GM21723 (cell line): ENCODE measurements at regions not wholly inside any gene's neighbourhood (a gene's known extent, or its start where the extent isn't known, plus 50 kb on each side); places are given as distances from the start of the nearest gene placed in this dataset.
"Not testable (repeated sequence)": the region's sequence is repeated elsewhere in the genome, so short reads cannot be mapped to it uniquely, and the experiment has no call there.

ENCODE experiments used
- ATAC-seq: cut with Tn5 transposase; IDR thresholded peaks from one replicate; pipeline ENCODE4 v1.9.1; 2021; ENCODE audit warnings: mild to moderate bottlenecking, moderate library complexity; ENCODE audit not compliant: unreplicated experiment

- ATAC-seq, result no peak
These were observed 139.6 kb downstream of the TFPI2 start for GRCh38 chr7:93750986-93751385.

GRCh38 chr7:93747019-93747418, 143.5 kb downstream of the TFPI2 start:
- no peak for ATAC-seq

GRCh38 chr7:93739424-93739823, 151.1 kb downstream of the TFPI2 start:
- no peak for ATAC-seq

- ATAC-seq, result no peak
These were observed 152.6 kb downstream of the TFPI2 start for GRCh38 chr7:93737953-93738352.

- no peak for ATAC-seq
These were observed 153.7 kb downstream of the TFPI2 start for GRCh38 chr7:93736668-93737369.

- no peak for ATAC-seq
These were observed 153.8 kb upstream of the CALCR start for GRCh38 chr7:93728292-93728691.

GRCh38 chr7:93725954-93726353, 151.4 kb upstream of the CALCR start:
- no peak for ATAC-seq

- no peak for ATAC-seq
These were observed 149.1 kb upstream of the CALCR start for GRCh38 chr7:93723424-93724124.

GRCh38 chr7:93720106-93720505, 145.6 kb upstream of the CALCR start:
- no peak for ATAC-seq

- no peak for ATAC-seq
These were observed 145.0 kb upstream of the CALCR start for GRCh38 chr7:93719546-93719945.

GRCh38 chr7:93717217-93717900, 142.8 kb upstream of the CALCR start:
- ATAC-seq, result no peak

- peak; percentile 74 for ATAC-seq
These were observed 140.7 kb upstream of the CALCR start for GRCh38 chr7:93715234-93715633.

GRCh38 chr7:93711926-93712325, 137.4 kb upstream of the CALCR start:
- ATAC-seq, result no peak

- ATAC-seq, result not testable (repeated sequence)
These were observed 133.7 kb upstream of the CALCR start for GRCh38 chr7:93708255-93708654.

- no peak for ATAC-seq
These were observed 132.7 kb upstream of the CALCR start for GRCh38 chr7:93707249-93707648.

- not testable (repeated sequence) for ATAC-seq
These were observed 131.6 kb upstream of the CALCR start for GRCh38 chr7:93706162-93706561.

GRCh38 chr7:93704217-93704616, 129.7 kb upstream of the CALCR start:
- no peak for ATAC-seq

GRCh38 chr7:93697901-93698300, 123.4 kb upstream of the CALCR start:
- no peak for ATAC-seq

GRCh38 chr7:93693796-93694195, 119.3 kb upstream of the CALCR start:
- no peak for ATAC-seq

- ATAC-seq, result no peak
These were observed 115.5 kb upstream of the CALCR start for GRCh38 chr7:93690021-93690420.

GRCh38 chr7:93678185-93678584, 103.7 kb upstream of the CALCR start:
- ATAC-seq, result no peak
